Liver (tissue), 8 donors: ENCODE measurements at regions not wholly inside any gene's neighbourhood (a gene's known extent, or its start where the extent isn't known, plus 50 kb on each side); places are given as distances from the start of the nearest gene placed in this dataset.

Experiments
- DNase-seq: peaks from one replicate; pipeline ENCODE4 v3.0.0-alpha.2; 2017; ENCODE audit warnings: low spot score
- H3K27ac ChIP-seq, 2 donors: one replicate each; pipeline ENCODE4 v1.7.0; 2013; ENCODE audit warnings: inconsistent platforms in 2 of 2, low read length in 2 of 2, control low read depth in 1 of 2, low read depth in 1 of 2, mild to moderate bottlenecking in 1 of 2
- H3K27me3 ChIP-seq, 4 donors: one replicate each; pipeline versions ENCODE4 v1.6.1 to v1.7.0; 2013; ENCODE audit warnings: low read length in 3 of 4, inconsistent platforms in 1 of 4, mild to moderate bottlenecking in 1 of 4, moderate library complexity in 1 of 4; ENCODE audit not compliant: control insufficient read depth in 4 of 4, insufficient read depth in 4 of 4
- H3K36me3 ChIP-seq, 4 donors: one replicate each; pipeline versions ENCODE4 v1.6.1 to v1.7.0; 2013; ENCODE audit warnings: low read length in 3 of 4, mild to moderate bottlenecking in 3 of 4, low read depth in 1 of 4, moderate library complexity in 1 of 4; ENCODE audit not compliant: control insufficient read depth in 4 of 4, insufficient read depth in 3 of 4
- H3K4me1 ChIP-seq, 4 donors: one replicate each; pipeline versions ENCODE4 v1.6.1 to v1.7.0; 2013; ENCODE audit warnings: low read length in 3 of 4, mild to moderate bottlenecking in 3 of 4, moderate library complexity in 1 of 4; ENCODE audit not compliant: control insufficient read depth in 4 of 4, insufficient read depth in 4 of 4
- H3K4me3 ChIP-seq, 3 donors: one replicate each; pipeline versions ENCODE4 v1.6.1 to v1.7.0; 2013; ENCODE audit warnings: low read length in 3 of 3, control low read depth in 1 of 3, low read depth in 1 of 3, mild to moderate bottlenecking in 1 of 3
- H3K9ac ChIP-seq, 2 donors: one replicate each; pipeline ENCODE4 v1.7.0; 2013; ENCODE audit warnings: low read length in 2 of 2, mild to moderate bottlenecking in 2 of 2, moderate library complexity in 2 of 2, control low read depth in 1 of 2, low read depth in 1 of 2
- H3K9me3 ChIP-seq, 4 donors: one replicate each; pipeline versions ENCODE4 v1.6.1 to v1.7.0; 2013; ENCODE audit warnings: low read length in 3 of 4; ENCODE audit not compliant: control insufficient read depth in 4 of 4
- EGR1 ChIP-seq, 2 donors: IDR thresholded peaks; 2 replicates each; pipeline ENCODE4 v1.6.1; 2016 to 2018; ENCODE audit warnings: antibody characterized with exemption in 2 of 2, low read depth in 2 of 2
- FOXA1 ChIP-seq: IDR thresholded peaks from 2 replicates; pipeline ENCODE4 v1.6.1; 2016; ENCODE audit warnings: antibody characterized with exemption
- FOXA2 ChIP-seq: IDR thresholded peaks from 2 replicates; pipeline ENCODE4 v1.6.1; 2016; ENCODE audit warnings: antibody characterized with exemption
- GABPA ChIP-seq, 2 donors: IDR thresholded peaks in 1 of 2; conservative IDR thresholded peaks in 1 of 2; 2 replicates each; pipeline ENCODE4 v1.6.1; 2016; ENCODE audit warnings: antibody characterized with exemption in 2 of 2, mild to moderate bottlenecking in 1 of 2, moderate library complexity in 1 of 2
- HNF4A ChIP-seq, 2 donors: conservative IDR thresholded peaks; 2 replicates each; pipeline ENCODE4 v1.6.1; 2016; ENCODE audit warnings: antibody characterized with exemption in 2 of 2, mild to moderate bottlenecking in 2 of 2
- HNF4G ChIP-seq: IDR thresholded peaks from 2 replicates; pipeline ENCODE4 v1.6.1; 2016; ENCODE audit warnings: antibody characterized with exemption
- JUND ChIP-seq, 2 donors: IDR thresholded peaks; 2 replicates each; pipeline ENCODE4 v1.6.1; 2016; ENCODE audit warnings: antibody characterized with exemption in 2 of 2
- NR2F2 ChIP-seq: IDR thresholded peaks from 2 replicates; pipeline ENCODE4 v1.6.1; 2016; ENCODE audit warnings: antibody characterized with exemption
- RAD21 ChIP-seq, 2 donors: IDR thresholded peaks; 2 replicates each; pipeline ENCODE4 v1.6.1; 2016; ENCODE audit warnings: antibody characterized with exemption in 2 of 2, mild to moderate bottlenecking in 2 of 2
- RXRA ChIP-seq, 2 donors: IDR thresholded peaks; 2 replicates each; pipeline ENCODE4 v1.6.1; 2017 to 2018; ENCODE audit warnings: antibody characterized with exemption in 2 of 2, mild to moderate bottlenecking in 1 of 2
- SP1 ChIP-seq: IDR thresholded peaks from 2 replicates; pipeline ENCODE4 v1.6.1; 2018; ENCODE audit warnings: antibody characterized with exemption, mild to moderate bottlenecking
- TAF1 ChIP-seq: conservative IDR thresholded peaks from 2 replicates; pipeline ENCODE4 v1.6.1; 2016; ENCODE audit warnings: antibody characterized with exemption, mild to moderate bottlenecking
- WGBS: extraction: QIAGEN DNeasy Blood & Tissue Kit; methylation state at CpG from one replicate; pipeline ENCODE4 v1.1.7; 2013; 5-methylcytosine and 5-hydroxymethylcytosine counted together
- TF ChIP-seq, protein P1 (sequence below): IDR thresholded peaks from 2 replicates; pipeline ENCODE4 v1.6.1; 2016; ENCODE audit warnings: antibody characterized with exemption
- TF ChIP-seq, protein P2 (sequence below): fragments of 150-350 bp; IDR thresholded peaks from 2 replicates; pipeline ENCODE4 v1.5.1; 2017; ENCODE audit warnings: improper control_type of control experiment, low read depth, low read length; ENCODE audit not compliant: missing input control
- TF ChIP-seq, protein P3 (sequence below): IDR thresholded peaks from 2 replicates; pipeline ENCODE4 v1.6.1; 2016; ENCODE audit warnings: antibody characterized with exemption
- TF ChIP-seq, protein P4 (sequence below): IDR thresholded peaks from 2 replicates; pipeline ENCODE4 v1.6.1; 2016; ENCODE audit warnings: antibody characterized with exemption
- TF ChIP-seq, protein P5 (sequence below): IDR thresholded peaks from 2 replicates; pipeline ENCODE4 v1.6.1; 2016; ENCODE audit warnings: antibody characterized with exemption, mild to moderate bottlenecking
- donor health status: healthy.
- donor health status: healthy.
- donor health status: healthy.
- donor health status: healthy.
- donor health status: healthy.

DNA sequence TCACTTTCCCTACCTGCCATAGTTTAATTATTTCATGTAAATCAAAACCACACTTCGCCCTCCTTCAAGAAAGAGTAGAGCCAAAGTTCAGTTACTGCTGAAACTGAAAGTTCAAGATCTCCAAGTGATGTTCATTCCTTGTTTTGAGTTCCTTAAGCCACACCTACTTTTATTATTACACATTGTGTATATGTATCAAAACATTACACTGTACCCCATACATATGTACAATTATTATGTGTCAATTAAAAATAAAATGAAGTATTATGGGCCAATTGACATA, 892.3 kb upstream of the NDST4 start:
- Histone ChIP-seq H3K4me3 (no peak overlapping the region), H3K4me1 (no peaks in the 10 kb centered on the region), H3K9me3 (no peaks in the 10 kb centered on the region), H3K27ac (no peak overlapping the region), H3K9ac (no peak overlapping the region), H3K36me3 (no peaks in the 10 kb centered on the region), H3K27me3 (no peaks in the 10 kb centered on the region)
- WGBS: 70% methylated on average over 1 of the region's 1 CpG
- no peak for TF ChIP-seq RXRA (IDR thresholded peaks at IDR 0.05)
- TF ChIP-seq NR2F2: no peak
- TF ChIP-seq RAD21 (IDR thresholded peaks at IDR 0.05): no peak
- TF ChIP-seq, protein P1, sequence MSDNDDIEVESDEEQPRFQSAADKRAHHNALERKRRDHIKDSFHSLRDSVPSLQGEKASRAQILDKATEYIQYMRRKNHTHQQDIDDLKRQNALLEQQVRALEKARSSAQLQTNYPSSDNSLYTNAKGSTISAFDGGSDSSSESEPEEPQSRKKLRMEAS: no peak
- TF ChIP-seq, protein P2, sequence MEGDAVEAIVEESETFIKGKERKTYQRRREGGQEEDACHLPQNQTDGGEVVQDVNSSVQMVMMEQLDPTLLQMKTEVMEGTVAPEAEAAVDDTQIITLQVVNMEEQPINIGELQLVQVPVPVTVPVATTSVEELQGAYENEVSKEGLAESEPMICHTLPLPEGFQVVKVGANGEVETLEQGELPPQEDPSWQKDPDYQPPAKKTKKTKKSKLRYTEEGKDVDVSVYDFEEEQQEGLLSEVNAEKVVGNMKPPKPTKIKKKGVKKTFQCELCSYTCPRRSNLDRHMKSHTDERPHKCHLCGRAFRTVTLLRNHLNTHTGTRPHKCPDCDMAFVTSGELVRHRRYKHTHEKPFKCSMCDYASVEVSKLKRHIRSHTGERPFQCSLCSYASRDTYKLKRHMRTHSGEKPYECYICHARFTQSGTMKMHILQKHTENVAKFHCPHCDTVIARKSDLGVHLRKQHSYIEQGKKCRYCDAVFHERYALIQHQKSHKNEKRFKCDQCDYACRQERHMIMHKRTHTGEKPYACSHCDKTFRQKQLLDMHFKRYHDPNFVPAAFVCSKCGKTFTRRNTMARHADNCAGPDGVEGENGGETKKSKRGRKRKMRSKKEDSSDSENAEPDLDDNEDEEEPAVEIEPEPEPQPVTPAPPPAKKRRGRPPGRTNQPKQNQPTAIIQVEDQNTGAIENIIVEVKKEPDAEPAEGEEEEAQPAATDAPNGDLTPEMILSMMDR: no peak
- TF ChIP-seq GABPA (IDR thresholded peaks at IDR 0.05 in 1 of 2, conservative IDR thresholded peaks at IDR 0.05 in 1 of 2): no peak
- TF ChIP-seq, protein P3, sequence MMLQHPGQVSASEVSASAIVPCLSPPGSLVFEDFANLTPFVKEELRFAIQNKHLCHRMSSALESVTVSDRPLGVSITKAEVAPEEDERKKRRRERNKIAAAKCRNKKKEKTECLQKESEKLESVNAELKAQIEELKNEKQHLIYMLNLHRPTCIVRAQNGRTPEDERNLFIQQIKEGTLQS: no peak
- no peak for TF ChIP-seq FOXA1
- TF ChIP-seq, protein P4, sequence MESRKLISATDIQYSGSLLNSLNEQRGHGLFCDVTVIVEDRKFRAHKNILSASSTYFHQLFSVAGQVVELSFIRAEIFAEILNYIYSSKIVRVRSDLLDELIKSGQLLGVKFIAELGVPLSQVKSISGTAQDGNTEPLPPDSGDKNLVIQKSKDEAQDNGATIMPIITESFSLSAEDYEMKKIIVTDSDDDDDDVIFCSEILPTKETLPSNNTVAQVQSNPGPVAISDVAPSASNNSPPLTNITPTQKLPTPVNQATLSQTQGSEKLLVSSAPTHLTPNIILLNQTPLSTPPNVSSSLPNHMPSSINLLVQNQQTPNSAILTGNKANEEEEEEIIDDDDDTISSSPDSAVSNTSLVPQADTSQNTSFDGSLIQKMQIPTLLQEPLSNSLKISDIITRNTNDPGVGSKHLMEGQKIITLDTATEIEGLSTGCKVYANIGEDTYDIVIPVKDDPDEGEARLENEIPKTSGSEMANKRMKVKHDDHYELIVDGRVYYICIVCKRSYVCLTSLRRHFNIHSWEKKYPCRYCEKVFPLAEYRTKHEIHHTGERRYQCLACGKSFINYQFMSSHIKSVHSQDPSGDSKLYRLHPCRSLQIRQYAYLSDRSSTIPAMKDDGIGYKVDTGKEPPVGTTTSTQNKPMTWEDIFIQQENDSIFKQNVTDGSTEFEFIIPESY: no peak
- no peak for TF ChIP-seq FOXA2
- no peak for TF ChIP-seq TAF1
- no peak for DNase-seq

DNA sequence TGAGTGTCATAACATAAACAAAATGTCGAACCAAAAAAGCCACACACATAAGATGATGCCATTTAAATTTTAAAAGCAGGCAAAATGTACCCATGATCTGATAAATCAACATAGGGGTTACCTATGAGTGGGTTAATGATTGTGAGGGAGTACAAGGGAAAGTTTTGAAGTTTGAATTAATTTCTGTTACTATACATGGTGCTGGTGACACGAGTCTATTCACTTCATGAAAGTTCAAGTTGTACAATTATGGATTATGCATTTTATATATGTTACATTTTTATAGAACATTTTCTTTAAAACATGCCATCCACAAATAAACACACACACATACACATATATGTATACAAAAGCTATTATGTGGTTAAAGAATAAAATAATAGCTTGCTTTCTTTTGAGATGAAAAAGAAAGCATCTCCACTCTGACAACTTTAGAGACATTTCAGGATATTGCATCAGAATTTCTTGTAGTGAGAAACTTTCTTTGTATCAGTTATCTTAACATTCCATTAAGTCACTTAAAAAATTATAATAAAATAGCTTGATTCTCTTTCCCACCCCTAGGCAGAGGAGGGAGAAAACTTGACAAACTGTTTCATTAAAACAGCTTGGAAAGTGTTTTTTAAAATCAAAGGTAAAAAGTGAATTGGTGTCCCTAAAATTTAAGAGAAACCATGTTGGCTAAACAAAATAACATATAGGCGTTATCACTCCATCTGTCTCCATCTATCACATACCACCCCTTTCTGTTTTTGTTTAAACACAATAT, 891.8 kb upstream of the NDST4 start:
- no peak overlapping the region for H3K27ac ChIP-seq
- H3K4me3 ChIP-seq: no peak overlapping the region
- no peaks in the 10 kb centered on the region for H3K4me1 ChIP-seq

More for the DNA sequence above, 891.8 kb upstream of the NDST4 start:
- TF ChIP-seq TAF1 (no peak), HNF4A (conservative IDR thresholded peaks at IDR 0.05) (no peak), SP1 (no peak), RXRA (IDR thresholded peaks at IDR 0.05) (no peak), EGR1 (IDR thresholded peaks at IDR 0.05; ENCODE audit: low read depth in 2 of 2) (no peak), RAD21 (IDR thresholded peaks at IDR 0.05) (no peak), NR2F2 (no peak), JUND (IDR thresholded peaks at IDR 0.05) (no peak), HNF4G (no peak)
- TF ChIP-seq, protein P2: no peak
- TF ChIP-seq, protein P5, sequence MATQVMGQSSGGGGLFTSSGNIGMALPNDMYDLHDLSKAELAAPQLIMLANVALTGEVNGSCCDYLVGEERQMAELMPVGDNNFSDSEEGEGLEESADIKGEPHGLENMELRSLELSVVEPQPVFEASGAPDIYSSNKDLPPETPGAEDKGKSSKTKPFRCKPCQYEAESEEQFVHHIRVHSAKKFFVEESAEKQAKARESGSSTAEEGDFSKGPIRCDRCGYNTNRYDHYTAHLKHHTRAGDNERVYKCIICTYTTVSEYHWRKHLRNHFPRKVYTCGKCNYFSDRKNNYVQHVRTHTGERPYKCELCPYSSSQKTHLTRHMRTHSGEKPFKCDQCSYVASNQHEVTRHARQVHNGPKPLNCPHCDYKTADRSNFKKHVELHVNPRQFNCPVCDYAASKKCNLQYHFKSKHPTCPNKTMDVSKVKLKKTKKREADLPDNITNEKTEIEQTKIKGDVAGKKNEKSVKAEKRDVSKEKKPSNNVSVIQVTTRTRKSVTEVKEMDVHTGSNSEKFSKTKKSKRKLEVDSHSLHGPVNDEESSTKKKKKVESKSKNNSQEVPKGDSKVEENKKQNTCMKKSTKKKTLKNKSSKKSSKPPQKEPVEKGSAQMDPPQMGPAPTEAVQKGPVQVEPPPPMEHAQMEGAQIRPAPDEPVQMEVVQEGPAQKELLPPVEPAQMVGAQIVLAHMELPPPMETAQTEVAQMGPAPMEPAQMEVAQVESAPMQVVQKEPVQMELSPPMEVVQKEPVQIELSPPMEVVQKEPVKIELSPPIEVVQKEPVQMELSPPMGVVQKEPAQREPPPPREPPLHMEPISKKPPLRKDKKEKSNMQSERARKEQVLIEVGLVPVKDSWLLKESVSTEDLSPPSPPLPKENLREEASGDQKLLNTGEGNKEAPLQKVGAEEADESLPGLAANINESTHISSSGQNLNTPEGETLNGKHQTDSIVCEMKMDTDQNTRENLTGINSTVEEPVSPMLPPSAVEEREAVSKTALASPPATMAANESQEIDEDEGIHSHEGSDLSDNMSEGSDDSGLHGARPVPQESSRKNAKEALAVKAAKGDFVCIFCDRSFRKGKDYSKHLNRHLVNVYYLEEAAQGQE: no peak
- TF ChIP-seq, protein P3: no peak
- TF ChIP-seq, protein P4: no peak
- Histone ChIP-seq H3K9ac (no peak overlapping the region), H3K9me3 (no peaks in the 10 kb centered on the region), H3K27me3 (no peaks in the 10 kb centered on the region), H3K36me3 (no peaks in the 10 kb centered on the region)
- WGBS: 56% methylated on average over 3 of the region's 3 CpGs
- no peak for DNase-seq
